BLaER1 treated with 17β-estradiol and CSF1 and Interleukin-3, amounts not matched to agents 10 nM and 100 nM (cell line): ENCODE measurements at regions not wholly inside any gene's neighbourhood (a gene's known extent, or its start where the extent isn't known, plus 50 kb on each side); places are given as distances from the start of the nearest gene placed in this dataset.

Experiments used
- H3K27ac ChIP-seq, 11 experiments: shearing (Covaris generic); formaldehyde crosslinking; 2 replicates each; pipeline ENCODE4 v1.8.1; 2022
- H3K27me3 ChIP-seq, 11 experiments: shearing (Covaris generic); formaldehyde crosslinking; 2 replicates each; pipeline ENCODE4 v1.8.1; 2022
- H3K36me3 ChIP-seq, 11 experiments: shearing (Covaris generic); formaldehyde crosslinking; 2 replicates each; pipeline ENCODE4 v1.8.1; 2022
- H3K4me1 ChIP-seq, 10 experiments: shearing (Covaris generic); formaldehyde crosslinking; 2 replicates each; pipeline ENCODE4 v1.8.1; 2022
- H3K4me2 ChIP-seq, 11 experiments: shearing (Covaris generic); formaldehyde crosslinking; 2 replicates each; pipeline ENCODE4 v1.8.1; 2022
- H3K4me3 ChIP-seq, 10 experiments: shearing (Covaris generic); formaldehyde crosslinking; 2 replicates each; pipeline ENCODE4 v1.8.1; 2022
- H3K9ac ChIP-seq, 11 experiments: shearing (Covaris generic); formaldehyde crosslinking; 2 replicates each; pipeline ENCODE4 v1.8.1; 2022
- H3K9me3 ChIP-seq, 11 experiments: shearing (Covaris generic); formaldehyde crosslinking; replicated peaks in 1 of 11; 2 replicates each; pipeline ENCODE4 v1.8.1; 2022
- H4K20me1 ChIP-seq, 11 experiments: shearing (Covaris generic); formaldehyde crosslinking; 2 replicates each; pipeline ENCODE4 v1.8.1; 2022
- Cebpa-rat ChIP-seq, 11 experiments: shearing (Covaris generic); IDR thresholded peaks; 2 replicates each; pipeline ENCODE4 v1.8.1; 2022

- no peak overlapping the region for H3K9ac ChIP-seq
- peak overlapping the region in 9 of 11 experiments; percentile 11 to 51 (median 33); a peak in 12 of 22 replicates for H3K4me2 ChIP-seq
Observed at GRCh38 chr11:13090228-13090708, 81.2 kb downstream of the RASSF10 start.

GRCh38 chr11:13091373-13091772, 82.3 kb downstream of the RASSF10 start:
- no peak overlapping the region for H3K27ac ChIP-seq
- no peaks in the 10 kb centered on the region for H3K36me3 ChIP-seq
- no peak overlapping the region for H3K9ac ChIP-seq
- H3K4me2 ChIP-seq, result peak overlapping the region in 2 of 11 experiments; percentile 1 to 22; a peak in 1 of 22 replicates
- H3K4me3 ChIP-seq, result no peak overlapping the region
- no peaks in the 10 kb centered on the region for H4K20me1 ChIP-seq
- TF ChIP-seq Cebpa-rat (IDR thresholded peaks at IDR 0.05), result no peak
- peaks cover 0 to 12% (median 0%) of the 10 kb centered on the region in 11 experiments; a peak in 2 of 22 replicates for H3K9me3 ChIP-seq
- H3K4me1 ChIP-seq, result peaks cover 0 to 13% (median 9%) of the 10 kb centered on the region in 10 experiments; a peak in 13 of 20 replicates
- H3K27me3 ChIP-seq, result no peaks in the 10 kb centered on the region

More at GRCh38 chr11:13090228-13090708, 81.2 kb downstream of the RASSF10 start:
- H4K20me1 ChIP-seq, result no peaks in the 10 kb centered on the region
- no peak overlapping the region for H3K4me3 ChIP-seq
- peaks cover 0 to 12% (median 0%) of the 10 kb centered on the region in 11 experiments; a peak in 2 of 22 replicates for H3K9me3 ChIP-seq
- TF ChIP-seq Cebpa-rat (IDR thresholded peaks at IDR 0.05), result no peak
- H3K4me1 ChIP-seq, result peaks cover 0 to 13% (median 9%) of the 10 kb centered on the region in 10 experiments; a peak in 13 of 20 replicates
- H3K27me3 ChIP-seq, result no peaks in the 10 kb centered on the region
- no peak overlapping the region for H3K27ac ChIP-seq
- H3K36me3 ChIP-seq, result no peaks in the 10 kb centered on the region

- H3K27me3 ChIP-seq, result no peaks in the 10 kb centered on the region
- peaks cover 0 to 13% (median 9%) of the 10 kb centered on the region in 10 experiments; a peak in 13 of 20 replicates for H3K4me1 ChIP-seq
- H3K36me3 ChIP-seq, result no peaks in the 10 kb centered on the region
- TF ChIP-seq Cebpa-rat (IDR thresholded peaks at IDR 0.05), result no peak
- no peak overlapping the region for H3K9ac ChIP-seq
- peaks cover 0 to 12% (median 0%) of the 10 kb centered on the region in 11 experiments; a peak in 2 of 22 replicates for H3K9me3 ChIP-seq
- H4K20me1 ChIP-seq, result no peaks in the 10 kb centered on the region
- peak overlapping the region in 2 of 11 experiments; percentile 1 to 22; a peak in 1 of 22 replicates for H3K4me2 ChIP-seq
- H3K27ac ChIP-seq, result no peak overlapping the region
- no peak overlapping the region for H3K4me3 ChIP-seq
Observed at GRCh38 chr11:13091804-13092203, 82.7 kb downstream of the RASSF10 start.

- H3K4me3 ChIP-seq, result no peak overlapping the region
- TF ChIP-seq Cebpa-rat (IDR thresholded peaks at IDR 0.05), result no peak
- no peak overlapping the region for H3K27ac ChIP-seq
- H3K9ac ChIP-seq, result no peak overlapping the region
- H3K4me1 ChIP-seq, result peaks cover 0 to 11% (median 7%) of the 10 kb centered on the region in 10 experiments; a peak in 13 of 20 replicates
- H3K27me3 ChIP-seq, result no peaks in the 10 kb centered on the region
- no peak overlapping the region for H3K4me2 ChIP-seq
- H3K36me3 ChIP-seq, result no peaks in the 10 kb centered on the region
- peaks cover 0 to 8% (median 0%) of the 10 kb centered on the region in 11 experiments; a peak in 2 of 22 replicates for H3K9me3 ChIP-seq
- no peaks in the 10 kb centered on the region for H4K20me1 ChIP-seq
Observed at GRCh38 chr11:13094930-13095687, 86.0 kb downstream of the RASSF10 start.

GRCh38 chr11:13098063-13098462, 88.9 kb downstream of the RASSF10 start:
- no peak overlapping the region for H3K4me3 ChIP-seq
- H3K27ac ChIP-seq, result no peak overlapping the region
- no peak overlapping the region for H3K4me2 ChIP-seq
- no peaks in the 10 kb centered on the region for H3K4me1 ChIP-seq
- no peak overlapping the region for H3K9ac ChIP-seq
- no peaks in the 10 kb centered on the region for H4K20me1 ChIP-seq
- H3K9me3 ChIP-seq, result peaks cover 0 to 8% (median 0%) of the 10 kb centered on the region in 11 experiments; a peak in 2 of 22 replicates
- no peaks in the 10 kb centered on the region for H3K36me3 ChIP-seq
- TF ChIP-seq Cebpa-rat (IDR thresholded peaks at IDR 0.05), result no peak
- H3K27me3 ChIP-seq, result no peaks in the 10 kb centered on the region

GRCh38 chr11:13098616-13099289, 89.6 kb downstream of the RASSF10 start:
- Histone ChIP-seq H3K4me3 (no peak overlapping the region), H3K36me3 (no peaks in the 10 kb centered on the region), H3K4me1 (no peaks in the 10 kb centered on the region), H4K20me1 (no peaks in the 10 kb centered on the region), H3K4me2 (no peak overlapping the region), H3K27ac (no peak overlapping the region), H3K27me3 (no peaks in the 10 kb centered on the region), H3K9me3 (0 out of 22 replicates have a peak, but pooled peaks cover 0 to 8% (median 0%) of the 10 kb centered on the region in 11 experiments), H3K9ac (no peak overlapping the region)
- no peak for TF ChIP-seq Cebpa-rat (IDR thresholded peaks at IDR 0.05)

GRCh38 chr11:13101644-13102512, 92.8 kb downstream of the RASSF10 start:
- no peaks in the 10 kb centered on the region for H3K27me3 ChIP-seq
- H4K20me1 ChIP-seq, result no peaks in the 10 kb centered on the region
- H3K4me3 ChIP-seq, result no peak overlapping the region
- H3K4me2 ChIP-seq, result no peak overlapping the region
- peaks cover 5 to 16% (median 13%) of the 10 kb centered on the region in 10 experiments; a peak in 15 of 20 replicates for H3K4me1 ChIP-seq
- no peaks in the 10 kb centered on the region for H3K36me3 ChIP-seq
- H3K27ac ChIP-seq, result no peak overlapping the region
- no peak overlapping the region for H3K9ac ChIP-seq
- TF ChIP-seq Cebpa-rat (IDR thresholded peaks at IDR 0.05), result no peak
- 0 out of 22 replicates have a peak, but pooled peaks cover 0 to 8% (median 0%) of the 10 kb centered on the region in 11 experiments for H3K9me3 ChIP-seq

GRCh38 chr11:13102513-13102840, 93.4 kb downstream of the RASSF10 start:
- Histone ChIP-seq H3K9me3 (peaks cover 0 to 8% (median 0%) of the 10 kb centered on the region in 11 experiments; a peak in 2 of 22 replicates), H3K4me2 (no peak overlapping the region), H3K9ac (no peak overlapping the region), H3K27me3 (no peaks in the 10 kb centered on the region), H3K27ac (no peak overlapping the region), H4K20me1 (no peaks in the 10 kb centered on the region), H3K4me3 (no peak overlapping the region), H3K36me3 (no peaks in the 10 kb centered on the region), H3K4me1 (peaks cover 5 to 16% (median 13%) of the 10 kb centered on the region in 10 experiments; a peak in 15 of 20 replicates)
- TF ChIP-seq Cebpa-rat (IDR thresholded peaks at IDR 0.05), result no peak
